GM20000 (cell line): ENCODE measurements at regions not wholly inside any gene's neighbourhood (a gene's known extent, or its start where the extent isn't known, plus 50 kb on each side); places are given as distances from the start of the nearest gene placed in this dataset.

ENCODE experiments used
- DNase-seq: peaks from one replicate; pipeline ENCODE4 v3.0.0; 2012; ENCODE audit warnings: low spot score
- CTCF ChIP-seq: IDR thresholded peaks from 2 replicates; pipeline ENCODE4 v1.5.1; 2012; ENCODE audit warnings: mild to moderate bottlenecking, control low read depth; ENCODE audit errors: extremely low read depth, missing control alignments

- no peak for DNase-seq
- no peak for TF ChIP-seq CTCF
These were observed 560.5 kb downstream of the BCL11B start for GRCh38 chr14:98711453-98711852.

- DNase-seq, result no peak
- TF ChIP-seq CTCF, result no peak
These were observed 557.2 kb downstream of the BCL11B start for GRCh38 chr14:98714626-98715425.

GRCh38 chr14:98716133-98716532 is 555.9 kb downstream of the BCL11B start:
- no peak for TF ChIP-seq CTCF
- no peak for DNase-seq

GRCh38 chr14:98721061-98721460 is 550.9 kb downstream of the BCL11B start:
- DNase-seq, result no peak

GRCh38 chr14:98724734-98725133 is 547.3 kb downstream of the BCL11B start:
- no peak for DNase-seq
- no peak for TF ChIP-seq CTCF

More at GRCh38 chr14:98721061-98721460, 550.9 kb downstream of the BCL11B start:
- TF ChIP-seq CTCF, result no peak

- TF ChIP-seq CTCF, result no peak
- no peak for DNase-seq
These were observed 546.8 kb downstream of the BCL11B start for GRCh38 chr14:98725191-98725590.

- no peak for DNase-seq
- TF ChIP-seq CTCF, result no peak
These were observed 546.3 kb downstream of the BCL11B start for GRCh38 chr14:98725676-98726075.
